ENCODE measurements at regions not wholly inside any gene's neighbourhood (a gene's known extent, or its start where the extent isn't known, plus 50 kb on each side); places are given as distances from the start of the nearest gene placed in this dataset.
A peak's percentile ranks its signal among the peaks of the same experiment; 100 is the strongest.
"Not testable (repeated sequence)": the region's sequence is repeated elsewhere in the genome, so short reads cannot be mapped to it uniquely, and the experiment has no call there.

- Histone ChIP-seq H3K4me1 (ENCODE audit: control insufficient read depth, insufficient read depth, low read length) (peaks cover 35% of the 10 kb centered on the region), H3K27me3 (ENCODE audit: control insufficient read depth, insufficient read depth, low read length) (no peaks in the 10 kb centered on the region), H3K27ac (ENCODE audit: low read length) (no peak overlapping the region), H3K4me3 (ENCODE audit: low read length) (no peak overlapping the region), H3K36me3 (ENCODE audit: control insufficient read depth, insufficient read depth, low read length) (peaks cover 90% of the 10 kb centered on the region), H3K9me3 (replicated peaks; ENCODE audit: control insufficient read depth, low read depth, low read length) (no peaks in the 10 kb centered on the region)
- WGBS (ENCODE audit: insufficient coverage): 81% methylated on average over 12 of the region's 14 CpGs
- DNase-seq: no peak
Observed at GRCh38 chr12:124375789-124376175, 80.9 kb downstream of the RFLNA start.

- no peak overlapping the region for H3K4me3 ChIP-seq (ENCODE audit: low read length)
- H3K4me1 ChIP-seq (ENCODE audit: control insufficient read depth, insufficient read depth, low read length): peaks cover 35% of the 10 kb centered on the region
- H3K27me3 ChIP-seq (ENCODE audit: control insufficient read depth, insufficient read depth, low read length): no peaks in the 10 kb centered on the region
- no peak for DNase-seq
- H3K27ac ChIP-seq (ENCODE audit: low read length): no peak overlapping the region
- 87% methylated on average over 6 of the region's 11 CpGs for WGBS (ENCODE audit: insufficient coverage)
- H3K9me3 ChIP-seq (replicated peaks; ENCODE audit: control insufficient read depth, low read depth, low read length): no peaks in the 10 kb centered on the region
- peaks cover 93% of the 10 kb centered on the region for H3K36me3 ChIP-seq (ENCODE audit: control insufficient read depth, insufficient read depth, low read length)
Observed at GRCh38 chr12:124375141-124375788, 80.4 kb downstream of the RFLNA start.

GRCh38 chr12:124374567-124374966, 79.7 kb downstream of the RFLNA start:
- no peaks in the 10 kb centered on the region for H3K27me3 ChIP-seq (ENCODE audit: control insufficient read depth, insufficient read depth, low read length)
- WGBS (ENCODE audit: insufficient coverage): 65% methylated on average over 4 of the region's 5 CpGs
- H3K4me1 ChIP-seq (ENCODE audit: control insufficient read depth, insufficient read depth, low read length): peaks cover 35% of the 10 kb centered on the region
- no peaks in the 10 kb centered on the region for H3K9me3 ChIP-seq (replicated peaks; ENCODE audit: control insufficient read depth, low read depth, low read length)
- no peak overlapping the region for H3K4me3 ChIP-seq (ENCODE audit: low read length)
- no peak overlapping the region for H3K27ac ChIP-seq (ENCODE audit: low read length)
- no peak for DNase-seq
- peaks cover 89% of the 10 kb centered on the region for H3K36me3 ChIP-seq (ENCODE audit: control insufficient read depth, insufficient read depth, low read length)

GRCh38 chr12:124374147-124374546, 79.3 kb downstream of the RFLNA start:
- Histone ChIP-seq H3K4me1 (ENCODE audit: control insufficient read depth, insufficient read depth, low read length) (peaks cover 35% of the 10 kb centered on the region), H3K36me3 (ENCODE audit: control insufficient read depth, insufficient read depth, low read length) (peaks cover 85% of the 10 kb centered on the region), H3K27me3 (ENCODE audit: control insufficient read depth, insufficient read depth, low read length) (no peaks in the 10 kb centered on the region), H3K27ac (ENCODE audit: low read length) (no peak overlapping the region), H3K4me3 (ENCODE audit: low read length) (no peak overlapping the region), H3K9me3 (replicated peaks; ENCODE audit: control insufficient read depth, low read depth, low read length) (no peaks in the 10 kb centered on the region)
- 91% methylated on average over 17 of the region's 17 CpGs for WGBS (ENCODE audit: insufficient coverage)
- no peak for DNase-seq

- 94% methylated on average over 11 of the region's 21 CpGs for WGBS (ENCODE audit: insufficient coverage)
- DNase-seq; H3K4me3 ChIP-seq (ENCODE audit: low read length); H3K27me3 ChIP-seq (ENCODE audit: control insufficient read depth, insufficient read depth, low read length); H3K9me3 ChIP-seq (replicated peaks; ENCODE audit: control insufficient read depth, low read depth, low read length); H3K27ac ChIP-seq (ENCODE audit: low read length): not testable (repeated sequence)
- H3K36me3 ChIP-seq (ENCODE audit: control insufficient read depth, insufficient read depth, low read length): peaks cover 84% of the 10 kb centered on the region
- peaks cover 35% of the 10 kb centered on the region for H3K4me1 ChIP-seq (ENCODE audit: control insufficient read depth, insufficient read depth, low read length)
Observed at GRCh38 chr12:124373701-124374100, 78.8 kb downstream of the RFLNA start.

- peaks cover 84% of the 10 kb centered on the region for H3K36me3 ChIP-seq (ENCODE audit: control insufficient read depth, insufficient read depth, low read length)
- WGBS (ENCODE audit: insufficient coverage): 89% methylated on average over 13 of the region's 13 CpGs
- H3K27ac ChIP-seq (ENCODE audit: low read length): no peak overlapping the region
- no peaks in the 10 kb centered on the region for H3K27me3 ChIP-seq (ENCODE audit: control insufficient read depth, insufficient read depth, low read length)
- no peak for DNase-seq
- H3K4me1 ChIP-seq (ENCODE audit: control insufficient read depth, insufficient read depth, low read length): peaks cover 39% of the 10 kb centered on the region
- no peaks in the 10 kb centered on the region for H3K9me3 ChIP-seq (replicated peaks; ENCODE audit: control insufficient read depth, low read depth, low read length)
- H3K4me3 ChIP-seq (ENCODE audit: low read length): no peak overlapping the region
Observed at GRCh38 chr12:124372831-124373230, 77.9 kb downstream of the RFLNA start.

GRCh38 chr12:124371970-124372555, 77.2 kb downstream of the RFLNA start:
- Histone ChIP-seq H3K27ac (ENCODE audit: low read length) (no peak overlapping the region), H3K4me3 (ENCODE audit: low read length) (no peak overlapping the region), H3K36me3 (ENCODE audit: control insufficient read depth, insufficient read depth, low read length) (peaks cover 85% of the 10 kb centered on the region), H3K9me3 (replicated peaks; ENCODE audit: control insufficient read depth, low read depth, low read length) (no peaks in the 10 kb centered on the region), H3K4me1 (ENCODE audit: control insufficient read depth, insufficient read depth, low read length) (peaks cover 43% of the 10 kb centered on the region), H3K27me3 (ENCODE audit: control insufficient read depth, insufficient read depth, low read length) (no peaks in the 10 kb centered on the region)
- no peak for DNase-seq
- WGBS (ENCODE audit: insufficient coverage): 80% methylated on average over 29 of the region's 37 CpGs

- H3K4me3 ChIP-seq (ENCODE audit: low read length): no peak overlapping the region
- peaks cover 43% of the 10 kb centered on the region for H3K4me1 ChIP-seq (ENCODE audit: control insufficient read depth, insufficient read depth, low read length)
- no peak overlapping the region for H3K27ac ChIP-seq (ENCODE audit: low read length)
- WGBS (ENCODE audit: insufficient coverage): 78% methylated on average over 12 of the region's 13 CpGs
- H3K9me3 ChIP-seq (replicated peaks; ENCODE audit: control insufficient read depth, low read depth, low read length): no peaks in the 10 kb centered on the region
- DNase-seq: no peak
- H3K27me3 ChIP-seq (ENCODE audit: control insufficient read depth, insufficient read depth, low read length): no peaks in the 10 kb centered on the region
- peaks cover 85% of the 10 kb centered on the region for H3K36me3 ChIP-seq (ENCODE audit: control insufficient read depth, insufficient read depth, low read length)
Observed at GRCh38 chr12:124371366-124371765, 76.5 kb downstream of the RFLNA start.

GRCh38 chr12:124370851-124371250, 76.0 kb downstream of the RFLNA start:
- no peak overlapping the region for H3K4me3 ChIP-seq (ENCODE audit: low read length)
- H3K27me3 ChIP-seq (ENCODE audit: control insufficient read depth, insufficient read depth, low read length): no peaks in the 10 kb centered on the region
- no peak for DNase-seq
- H3K9me3 ChIP-seq (replicated peaks; ENCODE audit: control insufficient read depth, low read depth, low read length): no peaks in the 10 kb centered on the region
- peak overlapping the region; percentile 94 for H3K27ac ChIP-seq (ENCODE audit: low read length)
- 90% methylated on average over 4 of the region's 7 CpGs for WGBS (ENCODE audit: insufficient coverage)
- peaks cover 84% of the 10 kb centered on the region for H3K36me3 ChIP-seq (ENCODE audit: control insufficient read depth, insufficient read depth, low read length)
- H3K4me1 ChIP-seq (ENCODE audit: control insufficient read depth, insufficient read depth, low read length): peaks cover 43% of the 10 kb centered on the region

GRCh38 chr12:124370384-124370783, 75.5 kb downstream of the RFLNA start:
- WGBS (ENCODE audit: insufficient coverage): no CpG with 5 or more reads among the region's 7 CpGs
- Histone ChIP-seq H3K9me3 (replicated peaks; ENCODE audit: control insufficient read depth, low read depth, low read length) (no peaks in the 10 kb centered on the region), H3K4me1 (ENCODE audit: control insufficient read depth, insufficient read depth, low read length) (peaks cover 43% of the 10 kb centered on the region), H3K4me3 (ENCODE audit: low read length) (no peak overlapping the region), H3K36me3 (ENCODE audit: control insufficient read depth, insufficient read depth, low read length) (peaks cover 83% of the 10 kb centered on the region), H3K27ac (ENCODE audit: low read length) (peak overlapping the region; percentile 94), H3K27me3 (ENCODE audit: control insufficient read depth, insufficient read depth, low read length) (no peaks in the 10 kb centered on the region)
- no peak for DNase-seq
